ENCODE measurements at regions not wholly inside any gene's neighbourhood (a gene's known extent, or its start where the extent isn't known, plus 50 kb on each side); places are given as distances from the start of the nearest gene placed in this dataset.

- TF ChIP-seq CTCF (IDR thresholded peaks at IDR 0.05), result no peak
- TF ChIP-seq POLR2A (IDR thresholded peaks at IDR 0.05), result no peak
Measured at GRCh38 chr18:22539051-22539765, 121.5 kb upstream of the CTAGE1 start.
